Upper lobe of left lung (tissue), 6 donors: ENCODE measurements at regions not wholly inside any gene's neighbourhood (a gene's known extent, or its start where the extent isn't known, plus 50 kb on each side); places are given as distances from the start of the nearest gene placed in this dataset.

Experiments
- ATAC-seq, 2 donors: fragments of 200-7000 bp; cut with Tn5 transposase; one replicate each; pipeline ENCODE4 v1.9.1; 2022; ENCODE audit warnings: mild to moderate bottlenecking in 2 of 2, moderate library complexity in 2 of 2; ENCODE audit not compliant: low FRiP score in 2 of 2
- DNase-seq, 2 donors: peaks; one replicate each; pipeline ENCODE4 v3.0.0-alpha.2; 2019 to 2020
- H3K27ac ChIP-seq, 4 donors: fragments of 200-600 bp; sonication (generic); one replicate each; pipeline ENCODE4 v1.5.1; 2016 to 2019
- H3K27me3 ChIP-seq, 4 donors: fragments of 200-600 bp; sonication (generic); one replicate each; pipeline ENCODE4 v1.5.1; 2017 to 2019
- H3K36me3 ChIP-seq, 4 donors: fragments of 200-600 bp; sonication (generic); one replicate each; pipeline ENCODE4 v1.5.1; 2016 to 2019
- H3K4me1 ChIP-seq, 4 donors: fragments of 200-600 bp; sonication (generic); one replicate each; pipeline ENCODE4 v1.5.1; 2018 to 2019
- H3K4me3 ChIP-seq, 4 donors: fragments of 200-600 bp; sonication (generic); one replicate each; pipeline ENCODE4 v1.5.1; 2017 to 2019; ENCODE audit warnings: mild to moderate bottlenecking in 2 of 4, moderate library complexity in 1 of 4
- H3K9me3 ChIP-seq, 4 donors: fragments of 200-600 bp; sonication (generic); one replicate each; pipeline ENCODE4 v1.5.1; 2018 to 2019
- CTCF ChIP-seq, 6 experiments: fragments of 450-650 bp in 4 of 6; fragments of 200-600 bp in 2 of 6; sonication (generic) in 2 of 6; IDR thresholded peaks; one replicate each; pipeline ENCODE4 v1.5.1; 2016 to 2019; ENCODE audit warnings: antibody characterized with exemption in 6 of 6
- EP300 ChIP-seq, 4 donors: sonication (generic); formaldehyde crosslinking; IDR thresholded peaks; one replicate each; pipeline ENCODE4 v1.5.1; 2017; ENCODE audit warnings: antibody characterized with exemption in 4 of 4, control low read depth in 2 of 4
- POLR2A ChIP-seq, 4 donors: fragments of 450-650 bp; IDR thresholded peaks; one replicate each; pipeline ENCODE4 v1.5.1; 2016 to 2017; ENCODE audit warnings: antibody characterized with exemption in 4 of 4, mild to moderate bottlenecking in 2 of 4
- POLR2AphosphoS5 ChIP-seq, 2 donors: sonication (generic); formaldehyde crosslinking; IDR thresholded peaks; one replicate each; pipeline ENCODE4 v1.5.1; 2017; ENCODE audit warnings: antibody characterized with exemption in 2 of 2
- WGBS, 2 donors: methylation state at CpG; one replicate each; pipeline ENCODE4 v1.1.5; 2017 to 2018; 5-methylcytosine and 5-hydroxymethylcytosine counted together
- donor health status: DM: no; HTN: no; CAD: no; lungs with moderate emphysema.
- donor health status: DM: no; HTN: yes; CAD: no; lungs with severe emphysema.

- H3K4me1 ChIP-seq, result no peaks in the 10 kb centered on the region
- no peaks in the 10 kb centered on the region for H3K27me3 ChIP-seq
- ATAC-seq, result peak; percentile 64 to 91
- no peak overlapping the region for H3K4me3 ChIP-seq
- no peak for DNase-seq
- no peak overlapping the region for H3K27ac ChIP-seq
- 61 to 76% methylated on average over 9 of the region's 9 CpGs for WGBS, 2 donors
- no peak for TF ChIP-seq POLR2A (IDR thresholded peaks at IDR 0.05)
- peak in 1 of 2 donors; percentile 30 for TF ChIP-seq POLR2AphosphoS5 (IDR thresholded peaks at IDR 0.05)
- no peak for TF ChIP-seq CTCF (IDR thresholded peaks at IDR 0.05)
- TF ChIP-seq EP300 (IDR thresholded peaks at IDR 0.05), result no peak
- H3K9me3 ChIP-seq, result no peaks in the 10 kb centered on the region
- no peaks in the 10 kb centered on the region for H3K36me3 ChIP-seq
These were observed 330.9 kb upstream of the C2CD4B start for GRCh38 chr15:62495670-62496614.

- H3K4me3 ChIP-seq, result no peak overlapping the region
- no peaks in the 10 kb centered on the region for H3K9me3 ChIP-seq
- H3K27me3 ChIP-seq, result no peaks in the 10 kb centered on the region
- H3K27ac ChIP-seq, result peak overlapping the region in 1 of 4 donors; percentile 10
- H3K4me1 ChIP-seq, result no peaks in the 10 kb centered on the region
- 65 to 74% methylated on average over 2 of the region's 2 CpGs for WGBS, 2 donors
- no peak for DNase-seq
- TF ChIP-seq CTCF (IDR thresholded peaks at IDR 0.05) (no peak), POLR2AphosphoS5 (IDR thresholded peaks at IDR 0.05) (no peak), POLR2A (IDR thresholded peaks at IDR 0.05) (no peak), EP300 (IDR thresholded peaks at IDR 0.05) (no peak)
- ATAC-seq, result no peak
- H3K36me3 ChIP-seq, result no peaks in the 10 kb centered on the region
These were observed 332.3 kb upstream of the C2CD4B start for GRCh38 chr15:62497356-62497755.

GRCh38 chr15:62498278-62498677, 333.2 kb upstream of the C2CD4B start:
- Histone ChIP-seq H3K27ac (no peak overlapping the region), H3K36me3 (no peaks in the 10 kb centered on the region), H3K4me3 (no peak overlapping the region), H3K4me1 (no peaks in the 10 kb centered on the region), H3K9me3 (no peaks in the 10 kb centered on the region), H3K27me3 (no peaks in the 10 kb centered on the region)
- TF ChIP-seq POLR2A (IDR thresholded peaks at IDR 0.05) (no peak), POLR2AphosphoS5 (IDR thresholded peaks at IDR 0.05) (no peak), CTCF (IDR thresholded peaks at IDR 0.05) (no peak), EP300 (IDR thresholded peaks at IDR 0.05) (no peak)
- ATAC-seq (no peak), DNase-seq (no peak)
- WGBS, 2 donors, result 77 to 88% methylated on average over 4 of the region's 4 CpGs

- Histone ChIP-seq H3K9me3 (no peaks in the 10 kb centered on the region), H3K27ac (no peak overlapping the region), H3K27me3 (no peaks in the 10 kb centered on the region), H3K4me3 (no peak overlapping the region), H3K4me1 (no peaks in the 10 kb centered on the region), H3K36me3 (no peaks in the 10 kb centered on the region)
- DNase-seq (no peak), ATAC-seq (no peak)
- WGBS, 2 donors, result 92 to 93% methylated on average over 1 of the region's 1 CpG
- TF ChIP-seq CTCF (IDR thresholded peaks at IDR 0.05), result no peak
These were observed 333.6 kb upstream of the C2CD4B start for GRCh38 chr15:62498712-62499111.

GRCh38 chr15:62500325-62500724, 335.2 kb upstream of the C2CD4B start:
- H3K4me1 ChIP-seq, result peaks cover 0 to 2% (median 0%) of the 10 kb centered on the region in 4 donors
- H3K27ac ChIP-seq, result no peak overlapping the region
- 71 to 78% methylated on average over 1 of the region's 1 CpG for WGBS, 2 donors
- no peaks in the 10 kb centered on the region for H3K36me3 ChIP-seq
- no peaks in the 10 kb centered on the region for H3K27me3 ChIP-seq
- ATAC-seq (no peak), DNase-seq (no peak)
- no peak overlapping the region for H3K4me3 ChIP-seq
- no peaks in the 10 kb centered on the region for H3K9me3 ChIP-seq
- no peak for TF ChIP-seq POLR2A (IDR thresholded peaks at IDR 0.05)
- no peak for TF ChIP-seq EP300 (IDR thresholded peaks at IDR 0.05)
- TF ChIP-seq POLR2AphosphoS5 (IDR thresholded peaks at IDR 0.05), result no peak
- TF ChIP-seq CTCF (IDR thresholded peaks at IDR 0.05), result no peak
